ENCODE measurements at regions not wholly inside any gene's neighbourhood (a gene's known extent, or its start where the extent isn't known, plus 50 kb on each side); places are given as distances from the start of the nearest gene placed in this dataset.

GRCh38 chr2:100642425-100642824 is 79.6 kb downstream of the PDCL3 start:
- DNase-seq (ENCODE audit: low read depth, low spot score) (no peak), FAIRE-seq (no peak)
- POLR2A ChIA-PET: no interaction called here
- Histone ChIP-seq H2AFZ (ENCODE audit: low read depth, low read length) (no peak overlapping the region), H3K9ac (replicated peaks; ENCODE audit: extremely low read depth, insufficient read depth, low read length) (no peak overlapping the region), H3K27ac (ENCODE audit: insufficient read depth, low read depth, low read length) (no peak overlapping the region), H3K4me1 (ENCODE audit: control insufficient read depth, extremely low read depth, insufficient read depth, low read length) (peaks cover 3% of the 10 kb centered on the region), H3K79me2 (ENCODE audit: control insufficient read depth, insufficient read depth, low read length) (no peaks in the 10 kb centered on the region), H3K9me3 (replicated peaks; ENCODE audit: control insufficient read depth, insufficient read depth, low read length) (no peaks in the 10 kb centered on the region), H3K9me1 (replicated peaks; ENCODE audit: control insufficient read depth, extremely low read depth, insufficient read depth, low read length) (no peaks in the 10 kb centered on the region), H3K4me3 (replicated peaks in 1 of 3; ENCODE audit: insufficient read depth in 1 of 3, low read depth in 1 of 3, low read length in 3 of 3) (no peak overlapping the region), H3K4me2 (ENCODE audit: insufficient read depth, low read length) (no peak overlapping the region), H4K20me1 (replicated peaks; ENCODE audit: control insufficient read depth, extremely low read depth, insufficient read depth, low read length) (no peaks in the 10 kb centered on the region), H3K27me3 (ENCODE audit: control insufficient read depth in 2 of 2, insufficient read depth in 2 of 2, low read length in 2 of 2) (peaks cover 10 to 14% of the 10 kb centered on the region in 2 experiments), H3K36me3 (ENCODE audit: control insufficient read depth in 2 of 2, extremely low read depth in 1 of 2, insufficient read depth in 2 of 2, low read length in 2 of 2) (no peaks in the 10 kb centered on the region)
- CTCF ChIA-PET: interaction anchor here (0.8 to 1.5 kb wide), 3 partner anchors 10 to 45 kb away, joined by 3 to 4 read pairs (median 3); no protein-coding TSS in a partner anchor
- intact Hi-C loops (cut with micrococcal nuclease): no loop called here
- dilution Hi-C loops (cut with MboI; ENCODE audit: extremely low pct_ligation_motif_present, low sequenced_read_pairs): no loop called here
- no peak for TF ChIP-seq MYC (IDR thresholded peaks at IDR 0.05; ENCODE audit: low read depth, low read length)
- TF ChIP-seq EZH2 (IDR thresholded peaks at IDR 0.05; ENCODE audit: borderline replicate concordance, low read depth, low read length, severe bottlenecking): no peak
- no peak for TF ChIP-seq POLR2AphosphoS5 (IDR thresholded peaks at IDR 0.05; ENCODE audit: insufficient read depth, low read depth, low read length)
- TF ChIP-seq, protein P1, sequence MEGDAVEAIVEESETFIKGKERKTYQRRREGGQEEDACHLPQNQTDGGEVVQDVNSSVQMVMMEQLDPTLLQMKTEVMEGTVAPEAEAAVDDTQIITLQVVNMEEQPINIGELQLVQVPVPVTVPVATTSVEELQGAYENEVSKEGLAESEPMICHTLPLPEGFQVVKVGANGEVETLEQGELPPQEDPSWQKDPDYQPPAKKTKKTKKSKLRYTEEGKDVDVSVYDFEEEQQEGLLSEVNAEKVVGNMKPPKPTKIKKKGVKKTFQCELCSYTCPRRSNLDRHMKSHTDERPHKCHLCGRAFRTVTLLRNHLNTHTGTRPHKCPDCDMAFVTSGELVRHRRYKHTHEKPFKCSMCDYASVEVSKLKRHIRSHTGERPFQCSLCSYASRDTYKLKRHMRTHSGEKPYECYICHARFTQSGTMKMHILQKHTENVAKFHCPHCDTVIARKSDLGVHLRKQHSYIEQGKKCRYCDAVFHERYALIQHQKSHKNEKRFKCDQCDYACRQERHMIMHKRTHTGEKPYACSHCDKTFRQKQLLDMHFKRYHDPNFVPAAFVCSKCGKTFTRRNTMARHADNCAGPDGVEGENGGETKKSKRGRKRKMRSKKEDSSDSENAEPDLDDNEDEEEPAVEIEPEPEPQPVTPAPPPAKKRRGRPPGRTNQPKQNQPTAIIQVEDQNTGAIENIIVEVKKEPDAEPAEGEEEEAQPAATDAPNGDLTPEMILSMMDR (IDR thresholded peaks at IDR 0.05; ENCODE audit: extremely low read depth in 1 of 2, insufficient read depth in 1 of 2, low read depth in 1 of 2, low read length in 2 of 2): no peak
- no peak for TF ChIP-seq FOS (IDR thresholded peaks at IDR 0.05; ENCODE audit: borderline replicate concordance, insufficient read depth, low read length)
- TF ChIP-seq, protein P2, sequence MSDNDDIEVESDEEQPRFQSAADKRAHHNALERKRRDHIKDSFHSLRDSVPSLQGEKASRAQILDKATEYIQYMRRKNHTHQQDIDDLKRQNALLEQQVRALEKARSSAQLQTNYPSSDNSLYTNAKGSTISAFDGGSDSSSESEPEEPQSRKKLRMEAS (IDR thresholded peaks at IDR 0.05; ENCODE audit: insufficient read depth, insufficient read length): no peak
- no TSS peak for BruUV-seq (replicated peaks)
